B cell (primary cell): ENCODE measurements at regions not wholly inside any gene's neighbourhood (a gene's known extent, or its start where the extent isn't known, plus 50 kb on each side); places are given as distances from the start of the nearest gene placed in this dataset.

ENCODE experiments used
- ATAC-seq: fragments of 200-7000 bp; cut with Tn5 transposase; one replicate; pipeline ENCODE4 v1.10.0; 2021; ENCODE audit warnings: low read depth, mild to moderate bottlenecking, moderate number of reproducible peaks, moderate library complexity
- CTCF ChIA-PET: fragments of 350-600 bp; sonication (Branson Sonifier 250); formaldehyde crosslinking; loops from one replicate; lab custom pipeline; 2021; ENCODE audit warnings: antibody characterized with exemption, inconsistent platforms; lab: Charles Lee
- POLR2A ChIA-PET: fragments of 350-600 bp; sonication (Branson Sonifier 250); formaldehyde crosslinking; loops from one replicate; lab custom pipeline; 2021; ENCODE audit warnings: antibody characterized with exemption; lab: Charles Lee
- DNase-seq: peaks from one replicate; pipeline ENCODE4 v3.0.0; 2013
- H2AFZ ChIP-seq: 2 replicates; pipeline ENCODE4 v1.6.1; 2012; ENCODE audit warnings: mild to moderate bottlenecking, low read depth, low read length; ENCODE audit not compliant: insufficient read depth, poor library complexity, severe bottlenecking
- H3K27ac ChIP-seq, 2 donors: 1 replicate in 1 of 2; 2 replicates in 1 of 2; pipeline ENCODE4 v1.5.1; 2012 to 2013; ENCODE audit warnings: low read length in 2 of 2, mild to moderate bottlenecking in 2 of 2, moderate library complexity in 1 of 2
- H3K27me3 ChIP-seq, 4 experiments: fragments of 200-600 bp in 1 of 4; sonication (generic) in 1 of 4; replicated peaks in 1 of 4; 1 replicate in 2 of 4; 2 replicates in 2 of 4; pipeline versions ENCODE4 v1.6.1 to v1.7.0; 2013 to 2016; ENCODE audit warnings: low read length in 3 of 4, mild to moderate bottlenecking in 2 of 4, mixed read lengths in 1 of 4, moderate library complexity in 1 of 4; ENCODE audit not compliant: insufficient read depth in 4 of 4, control insufficient read depth in 3 of 4; ENCODE audit errors: control extremely low read depth in 1 of 4
- H3K36me3 ChIP-seq, 2 experiments: replicated peaks in 1 of 2; 1 replicate in 1 of 2; 2 replicates in 1 of 2; pipeline versions ENCODE4 v1.6.1 to v1.7.1; 2013; ENCODE audit warnings: low read length in 1 of 2; ENCODE audit not compliant: insufficient read depth in 2 of 2, control insufficient read depth in 1 of 2; ENCODE audit errors: control extremely low read depth in 1 of 2, extremely low read depth in 1 of 2
- H3K4me1 ChIP-seq, 2 donors: fragments of 200-600 bp in 1 of 2; sonication (generic) in 1 of 2; 1 replicate in 1 of 2; 2 replicates in 1 of 2; pipeline versions ENCODE4 v1.5.1 to v1.6.1; 2013 to 2017; ENCODE audit warnings: low read length in 2 of 2; ENCODE audit not compliant: control insufficient read depth in 2 of 2, insufficient read depth in 2 of 2
- H3K4me2 ChIP-seq: replicated peaks from 2 replicates; pipeline ENCODE3; 2012; ENCODE audit warnings: mild to moderate bottlenecking, low read depth, low read length; ENCODE audit not compliant: poor library complexity, severe bottlenecking
- H3K4me3 ChIP-seq, 5 experiments: fragments of 200-600 bp in 1 of 5; sonication (generic) in 1 of 5; 1 replicate in 3 of 5; 2 replicates in 2 of 5; pipeline versions ENCODE4 v1.5.1 to v1.7.0; 2011 to 2016; ENCODE audit warnings: low read length in 4 of 5, mild to moderate bottlenecking in 4 of 5, low read depth in 2 of 5, control low read depth in 1 of 5, moderate library complexity in 1 of 5; ENCODE audit not compliant: insufficient read depth in 1 of 5; ENCODE audit errors: control extremely low read depth in 1 of 5, extremely low read depth in 1 of 5
- H3K79me2 ChIP-seq: fragments of 200-600 bp; sonication (generic); one replicate; pipeline ENCODE4 v1.6.0; 2016; ENCODE audit warnings: low read length; ENCODE audit not compliant: control insufficient read depth, insufficient read depth
- H3K9ac ChIP-seq: fragments of 200-600 bp; sonication (generic); 2 replicates; pipeline ENCODE4 v1.6.1; 2017; ENCODE audit warnings: mild to moderate bottlenecking, low read length, moderate library complexity
- H3K9me3 ChIP-seq, 3 donors: one replicate each; pipeline versions ENCODE4 v1.6.1 to v1.7.1; 2013; ENCODE audit warnings: low read length in 2 of 3; ENCODE audit not compliant: control insufficient read depth in 2 of 3, insufficient read depth in 1 of 3; ENCODE audit errors: control extremely low read depth in 1 of 3
- H4K20me1 ChIP-seq: 2 replicates; pipeline ENCODE4 v1.6.0; 2012; ENCODE audit warnings: mild to moderate bottlenecking, low read length; ENCODE audit not compliant: insufficient read depth, control insufficient read depth, poor library complexity, severe bottlenecking
- H3K27ac Mint-ChIP-seq: one replicate; pipeline ENCODE4 v1.8.0; 2021; ENCODE audit warnings: mixed read lengths
- H3K27me3 Mint-ChIP-seq: one replicate; pipeline ENCODE4 v1.8.0; 2021; ENCODE audit warnings: mixed read lengths
- H3K4me1 Mint-ChIP-seq: one replicate; pipeline ENCODE4 v1.8.0; 2021; ENCODE audit warnings: mixed read lengths
- H3K4me3 Mint-ChIP-seq: one replicate; pipeline ENCODE4 v1.8.0; 2021; ENCODE audit warnings: mixed read lengths
- H3K9me3 Mint-ChIP-seq: one replicate; pipeline ENCODE4 v1.8.0; 2022; ENCODE audit warnings: mixed read lengths; ENCODE audit not compliant: insufficient read depth
- CTCF ChIP-seq: fragments of 200-600 bp; IDR thresholded peaks from one replicate; pipeline ENCODE4 v1.8.0; 2022; ENCODE audit warnings: antibody characterized with exemption, mild to moderate bottlenecking
- EZH2 ChIP-seq: IDR thresholded peaks from 2 replicates; pipeline ENCODE4 v1.6.1; 2012; ENCODE audit warnings: borderline replicate concordance, low read depth, mild to moderate bottlenecking, moderate library complexity, low read length; ENCODE audit not compliant: insufficient read depth, poor library complexity, severe bottlenecking
- WGBS: methylation state at CpG from one replicate; pipeline ENCODE4 v1.1.5; 2013; ENCODE audit warnings: missing lambda C conversion rate; ENCODE audit not compliant: insufficient coverage; 5-methylcytosine and 5-hydroxymethylcytosine counted together
- intact Hi-C: fragments of 100-400 bp; cut with micrococcal nuclease; formaldehyde crosslinking; loops from one replicate; pipeline ENCODE4 v1.10.0; 2022

GRCh38 chr15:61644550-61644949 is 415.4 kb upstream of the RORA start:
- Histone ChIP-seq H3K9ac (no peak overlapping the region), H3K4me1 (no peaks in the 10 kb centered on the region), H3K36me3 (no peaks in the 10 kb centered on the region), H3K4me3 (no peak overlapping the region), H3K27ac (no peak overlapping the region), H2AFZ (no peak overlapping the region), H3K4me2 (no peak overlapping the region), H3K9me3 (no peaks in the 10 kb centered on the region), H3K27me3 (no peaks in the 10 kb centered on the region), H3K79me2 (no peaks in the 10 kb centered on the region), H4K20me1 (no peaks in the 10 kb centered on the region)
- ChIA-PET CTCF (interaction anchor here (0.6 kb wide), 1 partner anchor 52 kb away, joined by 3 read pairs; no protein-coding TSS in a partner anchor), POLR2A (no interaction called here)
- intact Hi-C loops = no loop called here
- WGBS = 88% methylated on average over 1 of the region's 4 CpGs
- DNase-seq (no peak), ATAC-seq (no peak)
- H3K4me3 Mint-ChIP-seq = no peak overlapping the region
- H3K27me3 Mint-ChIP-seq = peaks cover 14% of the 10 kb centered on the region
- H3K27ac Mint-ChIP-seq = no peak overlapping the region
- H3K9me3 Mint-ChIP-seq = no peaks in the 10 kb centered on the region
- no peak for TF ChIP-seq CTCF
- H3K4me1 Mint-ChIP-seq = no peaks in the 10 kb centered on the region

- Histone ChIP-seq H3K79me2 (no peaks in the 10 kb centered on the region), H3K4me3 (no peak overlapping the region), H3K36me3 (no peaks in the 10 kb centered on the region), H2AFZ (no peak overlapping the region), H3K27me3 (no peaks in the 10 kb centered on the region), H3K4me2 (no peak overlapping the region), H4K20me1 (no peaks in the 10 kb centered on the region), H3K27ac (no peak overlapping the region), H3K4me1 (no peaks in the 10 kb centered on the region), H3K9ac (no peak overlapping the region), H3K9me3 (no peaks in the 10 kb centered on the region)
- ChIA-PET CTCF (no interaction called here), POLR2A (no interaction called here)
- Mint-ChIP-seq H3K9me3 (no peaks in the 10 kb centered on the region), H3K4me1 (no peaks in the 10 kb centered on the region), H3K27me3 (peaks cover 19% of the 10 kb centered on the region), H3K27ac (no peak overlapping the region), H3K4me3 (no peak overlapping the region)
- TF ChIP-seq EZH2 (no peak), CTCF (no peak)
- 94% methylated on average over 2 of the region's 6 CpGs for WGBS
- intact Hi-C loops = no loop called here
- no peak for ATAC-seq
- DNase-seq = no peak
Observed at GRCh38 chr15:61641645-61642044, 412.5 kb upstream of the RORA start.
